T-helper 2 cell treated with Interferon-gamma antibody and Interleukin-4, amounts not matched to agents 5 μg/mL and 100 μg/mL, for 36 hours (primary cell): ENCODE measurements at regions not wholly inside any gene's neighbourhood (a gene's known extent, or its start where the extent isn't known, plus 50 kb on each side); places are given as distances from the start of the nearest gene placed in this dataset.

Source experiments
- DNase-seq: peaks from one replicate; pipeline ENCODE4 v3.0.0; 2021; ENCODE audit warnings: low spot score
- H3K27ac Mint-ChIP-seq: one replicate; pipeline ENCODE4 v1.8.0; 2021; ENCODE audit warnings: mild to moderate bottlenecking, mixed read lengths
- H3K27me3 Mint-ChIP-seq: one replicate; pipeline ENCODE4 v1.8.0; 2021; ENCODE audit warnings: low read depth, mixed read lengths
- H3K36me3 Mint-ChIP-seq: one replicate; pipeline ENCODE4 v1.8.0; 2021; ENCODE audit warnings: low read depth, mixed read lengths
- H3K4me1 Mint-ChIP-seq: one replicate; pipeline ENCODE4 v1.8.0; 2021; ENCODE audit warnings: low read depth, mixed read lengths
- H3K4me3 Mint-ChIP-seq: one replicate; pipeline ENCODE4 v1.8.0; 2022; ENCODE audit warnings: mild to moderate bottlenecking, moderate library complexity, mixed read lengths
- H3K9me3 Mint-ChIP-seq: one replicate; pipeline ENCODE4 v1.8.0; 2021; ENCODE audit warnings: mixed read lengths

GRCh38 chr9:21689854-21690253, 112.6 kb upstream of the MTAP start:
- Mint-ChIP-seq H3K27ac (no peak overlapping the region), H3K27me3 (peaks cover 8% of the 10 kb centered on the region), H3K4me3 (no peak overlapping the region), H3K9me3 (no peaks in the 10 kb centered on the region), H3K4me1 (no peaks in the 10 kb centered on the region), H3K36me3 (no peaks in the 10 kb centered on the region)
- DNase-seq = no peak

- Mint-ChIP-seq H3K36me3 (no peaks in the 10 kb centered on the region), H3K27me3 (peaks cover 8% of the 10 kb centered on the region), H3K27ac (no peak overlapping the region), H3K9me3 (no peaks in the 10 kb centered on the region), H3K4me1 (no peaks in the 10 kb centered on the region), H3K4me3 (no peak overlapping the region)
- DNase-seq = no peak
These were observed 111.9 kb upstream of the MTAP start for GRCh38 chr9:21690561-21690960.

GRCh38 chr9:21692390-21692789, 110.0 kb upstream of the MTAP start:
- Mint-ChIP-seq H3K27ac (no peak overlapping the region), H3K27me3 (peaks cover 8% of the 10 kb centered on the region), H3K36me3 (no peaks in the 10 kb centered on the region), H3K4me3 (no peak overlapping the region), H3K4me1 (no peaks in the 10 kb centered on the region), H3K9me3 (no peaks in the 10 kb centered on the region)
- no peak for DNase-seq

GRCh38 chr9:21694424-21694823, 108.0 kb upstream of the MTAP start:
- H3K27ac Mint-ChIP-seq = no peak overlapping the region

GRCh38 chr9:21695443-21695842, 107.0 kb upstream of the MTAP start:
- Mint-ChIP-seq H3K36me3 (no peaks in the 10 kb centered on the region), H3K27ac (no peak overlapping the region)

More at GRCh38 chr9:21694424-21694823, 108.0 kb upstream of the MTAP start:
- Mint-ChIP-seq H3K4me1 (no peaks in the 10 kb centered on the region), H3K36me3 (no peaks in the 10 kb centered on the region), H3K4me3 (no peak overlapping the region), H3K9me3 (no peaks in the 10 kb centered on the region), H3K27me3 (peaks cover 8% of the 10 kb centered on the region)
- DNase-seq = no peak

GRCh38 chr9:21695874-21696341, 106.5 kb upstream of the MTAP start:
- DNase-seq = no peak
- Mint-ChIP-seq H3K36me3 (no peaks in the 10 kb centered on the region), H3K4me3 (no peak overlapping the region), H3K27ac (no peak overlapping the region), H3K4me1 (no peaks in the 10 kb centered on the region), H3K9me3 (no peaks in the 10 kb centered on the region), H3K27me3 (peaks cover 5% of the 10 kb centered on the region)

More at GRCh38 chr9:21695443-21695842, 107.0 kb upstream of the MTAP start:
- Mint-ChIP-seq H3K9me3 (no peaks in the 10 kb centered on the region), H3K4me1 (no peaks in the 10 kb centered on the region), H3K27me3 (peaks cover 8% of the 10 kb centered on the region), H3K4me3 (no peak overlapping the region)
- DNase-seq = no peak

GRCh38 chr9:21696411-21696871, 106.0 kb upstream of the MTAP start:
- H3K27me3 Mint-ChIP-seq = peaks cover 5% of the 10 kb centered on the region
- no peaks in the 10 kb centered on the region for H3K4me1 Mint-ChIP-seq
- H3K4me3 Mint-ChIP-seq = no peak overlapping the region
- no peaks in the 10 kb centered on the region for H3K36me3 Mint-ChIP-seq
- no peak overlapping the region for H3K27ac Mint-ChIP-seq
- no peak for DNase-seq
- no peaks in the 10 kb centered on the region for H3K9me3 Mint-ChIP-seq

GRCh38 chr9:21708260-21708711, 94.2 kb upstream of the MTAP start:
- Mint-ChIP-seq H3K27ac (no peak overlapping the region), H3K4me1 (peaks cover 1% of the 10 kb centered on the region), H3K4me3 (no peak overlapping the region)

GRCh38 chr9:21708856-21709255, 93.6 kb upstream of the MTAP start:
- DNase-seq = no peak
- Mint-ChIP-seq H3K27me3 (peaks cover 10% of the 10 kb centered on the region), H3K36me3 (no peaks in the 10 kb centered on the region), H3K9me3 (no peaks in the 10 kb centered on the region), H3K4me1 (peaks cover 1% of the 10 kb centered on the region), H3K4me3 (no peak overlapping the region), H3K27ac (no peak overlapping the region)

More at GRCh38 chr9:21708260-21708711, 94.2 kb upstream of the MTAP start:
- Mint-ChIP-seq H3K9me3 (no peaks in the 10 kb centered on the region), H3K27me3 (peaks cover 10% of the 10 kb centered on the region), H3K36me3 (no peaks in the 10 kb centered on the region)
- DNase-seq = no peak

GRCh38 chr9:21709464-21710058, 92.9 kb upstream of the MTAP start:
- Mint-ChIP-seq H3K27ac (no peak overlapping the region), H3K36me3 (no peaks in the 10 kb centered on the region), H3K9me3 (no peaks in the 10 kb centered on the region), H3K4me3 (no peak overlapping the region), H3K4me1 (peaks cover 1% of the 10 kb centered on the region), H3K27me3 (peaks cover 10% of the 10 kb centered on the region)
- DNase-seq = peak; percentile 34

- H3K27ac Mint-ChIP-seq = no peak overlapping the region
- DNase-seq = no peak
- no peak overlapping the region for H3K4me3 Mint-ChIP-seq
- H3K27me3 Mint-ChIP-seq = peaks cover 10% of the 10 kb centered on the region
- H3K4me1 Mint-ChIP-seq = peaks cover 1% of the 10 kb centered on the region
- no peaks in the 10 kb centered on the region for H3K9me3 Mint-ChIP-seq
- no peaks in the 10 kb centered on the region for H3K36me3 Mint-ChIP-seq
These were observed 91.8 kb upstream of the MTAP start for GRCh38 chr9:21710548-21711191.

GRCh38 chr9:21711504-21711903, 90.9 kb upstream of the MTAP start:
- Mint-ChIP-seq H3K36me3 (no peaks in the 10 kb centered on the region), H3K4me1 (peaks cover 1% of the 10 kb centered on the region), H3K27ac (no peak overlapping the region), H3K27me3 (peaks cover 10% of the 10 kb centered on the region), H3K9me3 (no peaks in the 10 kb centered on the region), H3K4me3 (no peak overlapping the region)
- DNase-seq = peak; percentile 13

GRCh38 chr9:21715408-21715807, 87.0 kb upstream of the MTAP start:
- H3K9me3 Mint-ChIP-seq = no peaks in the 10 kb centered on the region
- peaks cover 7% of the 10 kb centered on the region for H3K27me3 Mint-ChIP-seq
- no peak overlapping the region for H3K4me3 Mint-ChIP-seq
- peaks cover 1% of the 10 kb centered on the region for H3K4me1 Mint-ChIP-seq
- no peaks in the 10 kb centered on the region for H3K36me3 Mint-ChIP-seq
- no peak overlapping the region for H3K27ac Mint-ChIP-seq
- no peak for DNase-seq

GRCh38 chr9:21720758-21721157, 81.7 kb upstream of the MTAP start:
- Mint-ChIP-seq H3K4me1 (no peaks in the 10 kb centered on the region), H3K27ac (no peak overlapping the region), H3K4me3 (no peak overlapping the region), H3K27me3 (peaks cover 12% of the 10 kb centered on the region), H3K9me3 (no peaks in the 10 kb centered on the region), H3K36me3 (no peaks in the 10 kb centered on the region)
- no peak for DNase-seq
